ENCODE measurements at regions not wholly inside any gene's neighbourhood (a gene's known extent, or its start where the extent isn't known, plus 50 kb on each side); places are given as distances from the start of the nearest gene placed in this dataset.

- TF ChIP-seq, protein P1, sequence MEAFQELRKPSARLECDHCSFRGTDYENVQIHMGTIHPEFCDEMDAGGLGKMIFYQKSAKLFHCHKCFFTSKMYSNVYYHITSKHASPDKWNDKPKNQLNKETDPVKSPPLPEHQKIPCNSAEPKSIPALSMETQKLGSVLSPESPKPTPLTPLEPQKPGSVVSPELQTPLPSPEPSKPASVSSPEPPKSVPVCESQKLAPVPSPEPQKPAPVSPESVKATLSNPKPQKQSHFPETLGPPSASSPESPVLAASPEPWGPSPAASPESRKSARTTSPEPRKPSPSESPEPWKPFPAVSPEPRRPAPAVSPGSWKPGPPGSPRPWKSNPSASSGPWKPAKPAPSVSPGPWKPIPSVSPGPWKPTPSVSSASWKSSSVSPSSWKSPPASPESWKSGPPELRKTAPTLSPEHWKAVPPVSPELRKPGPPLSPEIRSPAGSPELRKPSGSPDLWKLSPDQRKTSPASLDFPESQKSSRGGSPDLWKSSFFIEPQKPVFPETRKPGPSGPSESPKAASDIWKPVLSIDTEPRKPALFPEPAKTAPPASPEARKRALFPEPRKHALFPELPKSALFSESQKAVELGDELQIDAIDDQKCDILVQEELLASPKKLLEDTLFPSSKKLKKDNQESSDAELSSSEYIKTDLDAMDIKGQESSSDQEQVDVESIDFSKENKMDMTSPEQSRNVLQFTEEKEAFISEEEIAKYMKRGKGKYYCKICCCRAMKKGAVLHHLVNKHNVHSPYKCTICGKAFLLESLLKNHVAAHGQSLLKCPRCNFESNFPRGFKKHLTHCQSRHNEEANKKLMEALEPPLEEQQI (IDR thresholded peaks at IDR 0.05) = no peak
- TF ChIP-seq ZNF696 (CRISPR knock-in tag; conservative IDR thresholded peaks at IDR 0.05) = no peak
- TF ChIP-seq, protein P2, sequence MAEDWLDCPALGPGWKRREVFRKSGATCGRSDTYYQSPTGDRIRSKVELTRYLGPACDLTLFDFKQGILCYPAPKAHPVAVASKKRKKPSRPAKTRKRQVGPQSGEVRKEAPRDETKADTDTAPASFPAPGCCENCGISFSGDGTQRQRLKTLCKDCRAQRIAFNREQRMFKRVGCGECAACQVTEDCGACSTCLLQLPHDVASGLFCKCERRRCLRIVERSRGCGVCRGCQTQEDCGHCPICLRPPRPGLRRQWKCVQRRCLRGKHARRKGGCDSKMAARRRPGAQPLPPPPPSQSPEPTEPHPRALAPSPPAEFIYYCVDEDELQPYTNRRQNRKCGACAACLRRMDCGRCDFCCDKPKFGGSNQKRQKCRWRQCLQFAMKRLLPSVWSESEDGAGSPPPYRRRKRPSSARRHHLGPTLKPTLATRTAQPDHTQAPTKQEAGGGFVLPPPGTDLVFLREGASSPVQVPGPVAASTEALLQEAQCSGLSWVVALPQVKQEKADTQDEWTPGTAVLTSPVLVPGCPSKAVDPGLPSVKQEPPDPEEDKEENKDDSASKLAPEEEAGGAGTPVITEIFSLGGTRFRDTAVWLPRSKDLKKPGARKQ (CRISPR knock-in tag; IDR thresholded peaks at IDR 0.05) = no peak
- no peak for TF ChIP-seq NELFE (IDR thresholded peaks at IDR 0.05; ENCODE audit: insufficient read depth, insufficient read length)
- no peak for TF ChIP-seq HEY1 (CRISPR knock-in tag; IDR thresholded peaks at IDR 0.05; ENCODE audit: borderline replicate concordance)
- no peak for TF ChIP-seq FOXJ2 (tag; IDR thresholded peaks at IDR 0.05)
- TF ChIP-seq MEF2D (tag; conservative IDR thresholded peaks at IDR 0.05; ENCODE audit: low read depth) = 0 out of 2 replicates have a peak, but pooled peaks have one; percentile 21
- no peak for TF ChIP-seq PTBP1 (IDR thresholded peaks at IDR 0.05; ENCODE audit: low read depth, low read length)
- TF ChIP-seq WHSC1 (IDR thresholded peaks at IDR 0.05; ENCODE audit: low read length) = peak; percentile 88
- no peak for TF ChIP-seq MED1 (CRISPR knock-in tag; IDR thresholded peaks at IDR 0.05; ENCODE audit: borderline replicate concordance)
- TF ChIP-seq ZNF408 (CRISPR knock-in tag; IDR thresholded peaks at IDR 0.05; ENCODE audit: low read depth) = no peak
- no peak for TF ChIP-seq ZNF277 (CRISPR knock-in tag; IDR thresholded peaks at IDR 0.05; ENCODE audit: borderline replicate concordance)
- TF ChIP-seq NR2C1 (IDR thresholded peaks at IDR 0.05) = no peak
- TF ChIP-seq NR2C1 (tag; IDR thresholded peaks at IDR 0.05) = 0 out of 2 replicates have a peak, but pooled peaks have one; percentile 12
- no peak; the same call in 1 of the 2 replicates for TF ChIP-seq CXXC5 (CRISPR knock-in tag; IDR thresholded peaks at IDR 0.05)
- no peak for TF ChIP-seq NEUROD1 (IDR thresholded peaks at IDR 0.05; ENCODE audit: borderline replicate concordance, low read depth, low read length, partially characterized antibody)
- no peak for TF ChIP-seq COPS2 (conservative IDR thresholded peaks at IDR 0.05)
- no peak for TF ChIP-seq JUN (IDR thresholded peaks at IDR 0.05; ENCODE audit: borderline replicate concordance, low read depth, low read length)
- no peak for TF ChIP-seq JUN (CRISPR knock-in tag; IDR thresholded peaks at IDR 0.05; ENCODE audit: borderline replicate concordance)
- no peak for TF ChIP-seq TARDBP (IDR thresholded peaks at IDR 0.05)
- TF ChIP-seq MYBL2 (IDR thresholded peaks at IDR 0.05; ENCODE audit: low read depth) = no peak
- no peak for TF ChIP-seq MYBL2 (CRISPR knock-in tag; IDR thresholded peaks at IDR 0.05; ENCODE audit: borderline replicate concordance)
- peak; percentile 59; the same call in 1 of the 2 replicates for TF ChIP-seq PTRF (tag; IDR thresholded peaks at IDR 0.05)
- TF ChIP-seq BACH1 (tag; IDR thresholded peaks at IDR 0.05) = peak; percentile 60; the same call in 1 of the 2 replicates
- no peak for TF ChIP-seq PURB (CRISPR knock-in tag; IDR thresholded peaks at IDR 0.05; ENCODE audit: low read depth)
- TF ChIP-seq TEAD1 (CRISPR knock-in tag; IDR thresholded peaks at IDR 0.05) = 0 out of 4 replicates have a peak, but pooled peaks of 1 of the 2 experiments have one; percentile 18
- TF ChIP-seq TAL1 (IDR thresholded peaks at IDR 0.05) = no peak
- no peak for TF ChIP-seq SUPT5H (IDR thresholded peaks at IDR 0.05)
Measured at GRCh38 chr18:9000733-9001132, 101.8 kb upstream of the NDUFV2 start (continued).

Data from K562 (cell line).